Esophagus squamous epithelium (tissue), 5 donors: ENCODE measurements at regions not wholly inside any gene's neighbourhood (a gene's known extent, or its start where the extent isn't known, plus 50 kb on each side); places are given as distances from the start of the nearest gene placed in this dataset.

Experiments used
- DNase-seq: peaks from one replicate; lab custom pipeline; 2025; lab: John Stamatoyannopoulos, UW
- H3K27ac ChIP-seq, 4 donors: fragments of 200-600 bp; sonication (generic); one replicate each; pipeline ENCODE4 v1.5.1; 2016 to 2019; ENCODE audit warnings: mild to moderate bottlenecking in 1 of 4
- H3K27me3 ChIP-seq, 4 donors: fragments of 200-600 bp; sonication (generic); 1 replicate in 3 of 4; 2 replicates in 1 of 4; pipeline versions ENCODE4 v1.5.1 to v1.6.0; 2017 to 2021; ENCODE audit warnings: antibody characterized with exemption in 1 of 4
- H3K36me3 ChIP-seq, 3 donors: fragments of 200-600 bp; sonication (generic); one replicate each; pipeline ENCODE4 v1.5.1; 2016 to 2019
- H3K4me1 ChIP-seq, 3 donors: fragments of 200-600 bp; sonication (generic); one replicate each; pipeline ENCODE4 v1.5.1; 2017 to 2019
- H3K4me3 ChIP-seq, 4 donors: fragments of 200-600 bp; sonication (generic); 1 replicate in 3 of 4; 2 replicates in 1 of 4; pipeline ENCODE4 v1.5.1; 2016 to 2019; ENCODE audit warnings: mild to moderate bottlenecking in 2 of 4, moderate library complexity in 1 of 4
- H3K9me3 ChIP-seq, 3 donors: fragments of 200-600 bp; sonication (generic); one replicate each; pipeline ENCODE4 v1.5.1; 2016 to 2019
- POLR2A ChIP-seq, 4 donors: fragments of 450-650 bp; IDR thresholded peaks; one replicate each; pipeline ENCODE4 v1.6.1; 2017; ENCODE audit warnings: antibody characterized with exemption in 4 of 4, mild to moderate bottlenecking in 4 of 4, moderate library complexity in 3 of 4
- WGBS, 2 donors: methylation state at CpG; one replicate each; pipeline ENCODE4 v1.1.5; 2018; 5-methylcytosine and 5-hydroxymethylcytosine counted together
- intact Hi-C: fragments of 100-400 bp; cut with DNase I; formaldehyde crosslinking; loops from one replicate; pipeline ENCODE4 v1.15.0; 2022
- TF ChIP-seq, protein P1 (sequence below), 6 experiments: fragments of 450-650 bp in 4 of 6; fragments of 200-600 bp in 2 of 6; sonication (generic) in 2 of 6; IDR thresholded peaks; one replicate each; pipeline ENCODE4 v1.5.1; 2016 to 2019; ENCODE audit warnings: antibody characterized with exemption in 6 of 6, mild to moderate bottlenecking in 4 of 6, moderate library complexity in 4 of 6
- donor health status: DM: yes; HTN: yes; CAD: no.

DNA sequence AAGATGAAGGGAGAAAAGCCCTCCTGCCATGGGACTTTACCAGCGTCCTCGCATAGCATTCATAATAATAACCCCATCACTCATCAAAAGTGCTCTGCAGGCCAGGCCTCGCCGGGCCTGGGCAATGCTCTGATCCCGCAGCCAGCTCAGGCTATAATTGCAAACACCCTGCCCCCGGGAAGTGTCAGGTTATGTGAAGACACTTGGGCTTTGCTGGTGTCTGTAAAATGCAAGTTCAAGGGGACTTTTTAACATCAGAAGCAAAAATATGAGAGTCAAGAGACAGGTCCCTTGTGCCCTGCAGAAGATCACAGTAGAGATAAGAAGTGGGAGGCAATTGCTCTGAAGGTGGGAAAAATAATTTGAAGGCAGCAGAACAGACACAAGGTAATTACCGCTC is 381.0 kb downstream of the MAFB start:
- no peak overlapping the region for H3K27ac ChIP-seq
- H3K36me3 ChIP-seq = no peaks in the 10 kb centered on the region
- H3K27me3 ChIP-seq = no peaks in the 10 kb centered on the region
- no peaks in the 10 kb centered on the region for H3K9me3 ChIP-seq
- H3K4me3 ChIP-seq = no peak overlapping the region
- no peak for DNase-seq
- H3K4me1 ChIP-seq = no peaks in the 10 kb centered on the region
- intact Hi-C loops = no loop called here
- no peak for TF ChIP-seq POLR2A (IDR thresholded peaks at IDR 0.05)
- TF ChIP-seq, protein P1, sequence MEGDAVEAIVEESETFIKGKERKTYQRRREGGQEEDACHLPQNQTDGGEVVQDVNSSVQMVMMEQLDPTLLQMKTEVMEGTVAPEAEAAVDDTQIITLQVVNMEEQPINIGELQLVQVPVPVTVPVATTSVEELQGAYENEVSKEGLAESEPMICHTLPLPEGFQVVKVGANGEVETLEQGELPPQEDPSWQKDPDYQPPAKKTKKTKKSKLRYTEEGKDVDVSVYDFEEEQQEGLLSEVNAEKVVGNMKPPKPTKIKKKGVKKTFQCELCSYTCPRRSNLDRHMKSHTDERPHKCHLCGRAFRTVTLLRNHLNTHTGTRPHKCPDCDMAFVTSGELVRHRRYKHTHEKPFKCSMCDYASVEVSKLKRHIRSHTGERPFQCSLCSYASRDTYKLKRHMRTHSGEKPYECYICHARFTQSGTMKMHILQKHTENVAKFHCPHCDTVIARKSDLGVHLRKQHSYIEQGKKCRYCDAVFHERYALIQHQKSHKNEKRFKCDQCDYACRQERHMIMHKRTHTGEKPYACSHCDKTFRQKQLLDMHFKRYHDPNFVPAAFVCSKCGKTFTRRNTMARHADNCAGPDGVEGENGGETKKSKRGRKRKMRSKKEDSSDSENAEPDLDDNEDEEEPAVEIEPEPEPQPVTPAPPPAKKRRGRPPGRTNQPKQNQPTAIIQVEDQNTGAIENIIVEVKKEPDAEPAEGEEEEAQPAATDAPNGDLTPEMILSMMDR (IDR thresholded peaks at IDR 0.05) = no peak
- WGBS, 2 donors = 80 to 82% methylated on average over 3 of the region's 7 CpGs

DNA sequence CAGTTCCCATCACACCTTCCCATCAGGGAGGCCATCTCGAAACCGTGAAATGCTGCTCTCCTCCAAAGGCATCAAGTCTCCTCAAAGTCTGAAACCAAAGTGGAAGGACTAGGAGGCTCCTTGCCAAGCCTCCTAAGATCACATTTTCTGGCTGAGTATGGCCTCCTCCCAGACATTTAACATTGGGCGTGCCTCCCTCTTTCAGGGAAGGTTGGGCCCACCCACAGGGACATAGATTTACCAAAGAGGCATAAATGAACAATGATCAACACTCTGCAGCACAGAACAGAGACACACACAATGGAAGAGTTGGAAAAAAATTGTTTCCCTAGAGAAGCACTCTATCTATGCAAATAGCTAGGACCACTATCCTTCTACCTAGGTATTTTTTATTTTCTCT is 381.8 kb downstream of the MAFB start:
- DNase-seq = no peak
- intact Hi-C loops = no loop called here
- H3K27me3 ChIP-seq = no peaks in the 10 kb centered on the region

DNA sequence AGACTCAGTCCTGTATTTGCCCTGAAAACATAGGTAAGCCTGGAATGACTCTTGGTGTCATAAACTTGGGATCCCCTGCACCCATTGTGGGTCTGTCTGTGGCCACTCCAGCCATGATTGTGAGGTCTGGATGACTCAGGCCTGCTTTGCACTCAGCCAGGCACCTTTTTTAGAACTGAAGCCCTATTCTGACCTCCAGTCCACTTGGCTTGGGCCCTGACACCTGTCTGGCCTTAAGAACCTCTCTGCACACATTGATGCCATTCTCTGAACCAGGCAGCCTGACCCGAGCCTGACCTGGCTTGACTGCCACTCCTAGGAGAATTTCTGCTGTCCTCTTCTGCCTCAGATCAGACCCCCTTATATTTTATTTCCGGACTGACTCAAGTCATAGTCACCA is 383.7 kb downstream of the MAFB start:
- Histone ChIP-seq H3K4me1 (no peaks in the 10 kb centered on the region), H3K36me3 (no peaks in the 10 kb centered on the region), H3K9me3 (no peaks in the 10 kb centered on the region), H3K27ac (no peak overlapping the region), H3K27me3 (no peaks in the 10 kb centered on the region), H3K4me3 (no peak overlapping the region)
- no peak for TF ChIP-seq POLR2A (IDR thresholded peaks at IDR 0.05)
- TF ChIP-seq, protein P1 (IDR thresholded peaks at IDR 0.05) = no peak
- intact Hi-C loops = no loop called here
- no peak for DNase-seq
- 81 to 100% methylated on average over 2 of the region's 2 CpGs for WGBS, 2 donors

More for the DNA sequence above, 381.8 kb downstream of the MAFB start:
- TF ChIP-seq POLR2A (IDR thresholded peaks at IDR 0.05) = no peak
- TF ChIP-seq, protein P1 (IDR thresholded peaks at IDR 0.05) = no peak
- no peaks in the 10 kb centered on the region for H3K4me1 ChIP-seq
- H3K9me3 ChIP-seq = no peaks in the 10 kb centered on the region
- H3K27ac ChIP-seq = no peak overlapping the region
- no peak overlapping the region for H3K4me3 ChIP-seq
- no peaks in the 10 kb centered on the region for H3K36me3 ChIP-seq
- 85 to 90% methylated on average over 3 of the region's 3 CpGs for WGBS, 2 donors

DNA sequence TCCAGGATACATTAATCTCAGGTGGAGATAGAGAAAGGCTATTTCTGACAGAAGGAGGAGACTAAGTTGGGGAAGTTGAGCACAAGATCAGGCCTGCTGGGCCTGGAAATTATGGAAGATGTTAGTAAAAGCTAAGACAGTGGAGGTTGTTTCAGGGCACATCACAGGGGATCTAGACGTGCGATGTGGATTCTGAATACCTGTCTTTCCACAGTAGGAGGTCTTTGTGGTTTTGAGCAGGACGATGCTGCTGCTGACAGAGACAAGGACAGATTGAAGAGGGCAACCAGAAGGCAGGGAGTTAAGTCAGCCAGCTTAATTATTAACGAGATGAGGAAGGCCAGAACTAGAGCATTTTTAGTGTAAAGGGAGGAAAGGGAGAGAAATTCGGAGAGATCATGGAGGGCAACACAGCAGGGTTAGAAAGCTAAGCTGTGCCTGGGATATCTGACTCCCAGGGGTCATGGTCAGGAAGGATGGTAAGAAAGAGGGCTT is 384.9 kb downstream of the MAFB start:
- 80 to 88% methylated on average over 5 of the region's 5 CpGs for WGBS, 2 donors
- intact Hi-C loops = no loop called here
- H3K4me3 ChIP-seq = no peak overlapping the region
- no peak for DNase-seq
- H3K27me3 ChIP-seq = no peaks in the 10 kb centered on the region
- no peaks in the 10 kb centered on the region for H3K36me3 ChIP-seq
- no peaks in the 10 kb centered on the region for H3K9me3 ChIP-seq
- no peaks in the 10 kb centered on the region for H3K4me1 ChIP-seq
- TF ChIP-seq, protein P1 (IDR thresholded peaks at IDR 0.05) = no peak
- no peak for TF ChIP-seq POLR2A (IDR thresholded peaks at IDR 0.05)
- H3K27ac ChIP-seq = no peak overlapping the region

DNA sequence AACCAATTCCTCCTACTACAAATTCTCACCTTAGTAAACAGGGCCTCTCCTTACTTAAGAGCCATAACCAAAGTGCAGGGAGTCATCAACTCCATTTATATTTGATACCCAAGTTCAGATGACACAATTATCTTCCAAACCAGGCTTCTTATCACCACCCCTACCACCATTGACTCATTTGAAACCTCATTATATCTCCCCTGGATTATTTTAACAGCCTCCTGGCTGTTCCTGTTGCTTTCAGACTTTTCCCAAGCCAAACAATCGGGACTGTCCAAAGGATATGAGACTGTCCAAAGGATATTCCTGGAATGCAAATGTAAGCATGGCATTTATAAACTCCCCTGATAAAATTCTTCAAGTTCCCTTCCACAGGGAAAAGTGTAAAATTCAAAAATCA is 394.3 kb downstream of the MAFB start:
- Histone ChIP-seq H3K27me3 (no peaks in the 10 kb centered on the region), H3K27ac (peak overlapping the region in 2 of 4 donors; percentile 31 to 43), H3K4me3 (no peak overlapping the region), H3K36me3 (no peaks in the 10 kb centered on the region), H3K4me1 (peaks cover 0 to 16% (median 5%) of the 10 kb centered on the region in 3 donors), H3K9me3 (no peaks in the 10 kb centered on the region)
- WGBS, 2 donors = 56 to 76% methylated on average over 1 of the region's 1 CpG
- DNase-seq = no peak
- intact Hi-C loops = no loop called here
- no peak for TF ChIP-seq POLR2A (IDR thresholded peaks at IDR 0.05)
- TF ChIP-seq, protein P1 (IDR thresholded peaks at IDR 0.05) = no peak
